GM12891 (cell line): ENCODE measurements at regions not wholly inside any gene's neighbourhood (a gene's known extent, or its start where the extent isn't known, plus 50 kb on each side); places are given as distances from the start of the nearest gene placed in this dataset.

Source experiments
- POLR2A ChIP-seq: IDR thresholded peaks from 2 replicates; pipeline ENCODE4 v1.6.1; 2011; ENCODE audit warnings: low read depth, low read length, control low read depth
- POLR2AphosphoS5 ChIP-seq: IDR thresholded peaks from 2 replicates; pipeline ENCODE4 v1.6.1; 2011; ENCODE audit warnings: low read depth, low read length, control low read depth
- SPI1 ChIP-seq: IDR thresholded peaks from 2 replicates; pipeline ENCODE4 v1.6.1; 2011; ENCODE audit warnings: low read depth, low read length, control low read depth
- TAF1 ChIP-seq: IDR thresholded peaks from 2 replicates; pipeline ENCODE4 v1.6.1; 2011; ENCODE audit warnings: low read depth, low read length, control low read depth

DNA sequence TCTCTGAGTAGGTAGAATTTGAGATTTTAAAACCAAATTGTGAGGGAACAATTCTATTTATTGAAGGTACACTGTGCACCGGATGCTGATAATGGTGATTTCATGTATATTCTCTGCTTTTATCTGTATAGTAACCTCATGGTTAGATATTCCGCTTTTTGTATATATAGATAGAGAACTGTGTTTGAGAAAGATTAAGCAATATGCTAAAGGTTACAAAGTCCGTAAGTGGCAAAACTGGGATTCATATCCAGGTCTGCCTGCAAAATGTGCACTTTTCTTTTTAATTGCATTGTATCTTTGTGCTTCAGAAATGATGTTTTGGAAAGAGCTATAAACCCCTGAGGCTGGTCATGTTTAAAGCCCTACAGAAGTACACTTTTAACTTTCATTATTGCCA is 635.4 kb upstream of the NECTIN3 start:
- TF ChIP-seq POLR2A = no peak
- no peak for TF ChIP-seq POLR2AphosphoS5
- TF ChIP-seq SPI1 = no peak
- no peak for TF ChIP-seq TAF1
